OCI-LY7 (cell line): ENCODE measurements at regions not wholly inside any gene's neighbourhood (a gene's known extent, or its start where the extent isn't known, plus 50 kb on each side); places are given as distances from the start of the nearest gene placed in this dataset.

Experiments
- BruUV-seq: library from RNA; stranded (reverse); fragments of 400-500 nt; replicated peaks from 2 replicates; lab custom pipeline; 2021; lab: Mats Ljungman, UMichigan
- CTCF ChIA-PET: fragments of 300-600 bp; sonication (Branson Sonifier 250); formaldehyde crosslinking; loops from one replicate; lab custom pipeline; 2022; ENCODE audit warnings: antibody characterized with exemption; ENCODE audit not compliant: unreplicated experiment; lab: Charles Lee
- POLR2A ChIA-PET: fragments of 300-600 bp; sonication (Branson Sonifier 250); formaldehyde crosslinking; loops from one replicate; lab custom pipeline; 2022; ENCODE audit warnings: antibody characterized with exemption; lab: Charles Lee
- DNase-seq: peaks from one replicate; pipeline ENCODE4 v3.0.0-alpha.2; 2015; ENCODE audit warnings: low spot score
- H2AFZ ChIP-seq: fragments of 200-600 bp; sonication (generic), shearing (Covaris generic); 2 replicates; pipeline ENCODE4 v1.6.1; 2014; ENCODE audit warnings: mild to moderate bottlenecking, antibody characterized with exemption, low read length, moderate library complexity
- H3K27ac ChIP-seq: fragments of 200-600 bp; sonication (generic); 2 replicates; pipeline ENCODE4 v1.5.1; 2014; ENCODE audit warnings: mixed run types, low read depth, mild to moderate bottlenecking, moderate library complexity, low read length, inconsistent platforms; ENCODE audit not compliant: poor library complexity, severe bottlenecking
- H3K36me3 ChIP-seq: fragments of 200-600 bp; sonication (generic); 2 replicates; pipeline ENCODE4 v1.6.1; 2014; ENCODE audit warnings: mild to moderate bottlenecking, antibody characterized with exemption, low read length, moderate library complexity, mixed read lengths; ENCODE audit not compliant: insufficient read depth
- H3K4me1 ChIP-seq: fragments of 200-600 bp; sonication (generic); 2 replicates; pipeline ENCODE4 v1.5.1; 2014; ENCODE audit warnings: mild to moderate bottlenecking, low read length; ENCODE audit not compliant: insufficient read depth, poor library complexity, severe bottlenecking
- H3K4me2 ChIP-seq: fragments of 200-600 bp; sonication (generic); 2 replicates; pipeline ENCODE4 v1.6.1; 2014; ENCODE audit warnings: mild to moderate bottlenecking, low read length
- H3K4me3 ChIP-seq: fragments of 200-600 bp; sonication (generic); 2 replicates; pipeline ENCODE4 v1.5.1; 2014; ENCODE audit warnings: mild to moderate bottlenecking, low read depth, low read length; ENCODE audit not compliant: poor library complexity, severe bottlenecking
- H3K79me2 ChIP-seq: fragments of 200-600 bp; sonication (generic); 2 replicates; pipeline ENCODE4 v1.6.1; 2016; ENCODE audit warnings: low read depth, mild to moderate bottlenecking, low read length, moderate library complexity, mixed read lengths; ENCODE audit not compliant: insufficient read depth
- H3K9me2 ChIP-seq: fragments of 200-600 bp; sonication (generic); 2 replicates; pipeline ENCODE4 v1.6.1; 2016; ENCODE audit warnings: mild to moderate bottlenecking, low read length, mixed read lengths; ENCODE audit not compliant: insufficient read depth
- H3K9me3 ChIP-seq: fragments of 200-600 bp; sonication (generic); 2 replicates; pipeline ENCODE4 v1.6.1; 2014; ENCODE audit warnings: mild to moderate bottlenecking, mixed run types, low read length, mixed read lengths
- H4K20me1 ChIP-seq: fragments of 200-600 bp; sonication (generic); 2 replicates; pipeline ENCODE4 v1.6.1; 2014; ENCODE audit warnings: mild to moderate bottlenecking, antibody characterized with exemption, low read length, moderate library complexity, mixed read lengths; ENCODE audit not compliant: insufficient read depth
- EZH2phosphoT487 ChIP-seq: fragments of 200-600 bp; sonication (generic); IDR thresholded peaks from 2 replicates; pipeline ENCODE4 v1.6.1; 2018; ENCODE audit warnings: low read depth, borderline replicate concordance, mild to moderate bottlenecking, mixed run types, antibody characterized with exemption, low read length, moderate library complexity, mixed read lengths
- intact Hi-C: fragments of 100-400 bp; cut with micrococcal nuclease; formaldehyde crosslinking; loops from one replicate; pipeline ENCODE4 v1.10.0; 2022; ENCODE audit not compliant: unreplicated experiment
- TF ChIP-seq, protein P1 (sequence below): fragments of 200-600 bp; sonication (generic); conservative IDR thresholded peaks from 2 replicates; pipeline ENCODE4 v1.5.1; 2014; ENCODE audit warnings: mild to moderate bottlenecking, antibody characterized with exemption, low read length, moderate library complexity, mixed read lengths

DNA sequence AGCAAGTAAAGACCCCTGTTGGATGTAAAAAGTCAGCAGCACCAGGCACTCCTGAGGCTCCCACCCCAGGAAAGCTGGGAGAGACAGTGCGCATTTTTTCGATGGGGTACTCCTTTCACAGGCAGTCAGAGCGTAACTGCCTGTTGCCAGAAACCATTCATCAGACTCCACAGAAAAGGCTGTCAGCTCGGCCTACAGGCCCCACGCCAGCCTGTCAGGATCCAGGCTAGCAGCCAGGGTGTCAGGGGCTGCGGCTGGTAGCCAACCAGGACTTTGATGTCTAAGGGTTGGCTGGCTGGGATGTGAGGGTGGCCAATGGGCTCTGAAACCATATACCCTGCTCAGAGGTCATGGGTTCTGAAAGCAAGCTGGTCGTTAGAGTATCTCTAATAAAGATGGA lies 164.5 kb downstream of the WNT5A start:
- H3K4me2 ChIP-seq, result no peak overlapping the region
- ChIA-PET POLR2A (no interaction called here), CTCF (no interaction called here)
- H3K4me1 ChIP-seq, result no peaks in the 10 kb centered on the region
- no peak overlapping the region for H2AFZ ChIP-seq
- no peak for DNase-seq
- H3K9me2 ChIP-seq, result no peaks in the 10 kb centered on the region
- H3K4me3 ChIP-seq, result no peak overlapping the region
- H3K27ac ChIP-seq, result no peak overlapping the region
- no peaks in the 10 kb centered on the region for H3K79me2 ChIP-seq
- H3K36me3 ChIP-seq, result no peaks in the 10 kb centered on the region
- intact Hi-C loops, result no loop called here
- no peaks in the 10 kb centered on the region for H4K20me1 ChIP-seq
- TF ChIP-seq, protein P1, sequence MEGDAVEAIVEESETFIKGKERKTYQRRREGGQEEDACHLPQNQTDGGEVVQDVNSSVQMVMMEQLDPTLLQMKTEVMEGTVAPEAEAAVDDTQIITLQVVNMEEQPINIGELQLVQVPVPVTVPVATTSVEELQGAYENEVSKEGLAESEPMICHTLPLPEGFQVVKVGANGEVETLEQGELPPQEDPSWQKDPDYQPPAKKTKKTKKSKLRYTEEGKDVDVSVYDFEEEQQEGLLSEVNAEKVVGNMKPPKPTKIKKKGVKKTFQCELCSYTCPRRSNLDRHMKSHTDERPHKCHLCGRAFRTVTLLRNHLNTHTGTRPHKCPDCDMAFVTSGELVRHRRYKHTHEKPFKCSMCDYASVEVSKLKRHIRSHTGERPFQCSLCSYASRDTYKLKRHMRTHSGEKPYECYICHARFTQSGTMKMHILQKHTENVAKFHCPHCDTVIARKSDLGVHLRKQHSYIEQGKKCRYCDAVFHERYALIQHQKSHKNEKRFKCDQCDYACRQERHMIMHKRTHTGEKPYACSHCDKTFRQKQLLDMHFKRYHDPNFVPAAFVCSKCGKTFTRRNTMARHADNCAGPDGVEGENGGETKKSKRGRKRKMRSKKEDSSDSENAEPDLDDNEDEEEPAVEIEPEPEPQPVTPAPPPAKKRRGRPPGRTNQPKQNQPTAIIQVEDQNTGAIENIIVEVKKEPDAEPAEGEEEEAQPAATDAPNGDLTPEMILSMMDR, result no peak
- no peak for TF ChIP-seq EZH2phosphoT487
- H3K9me3 ChIP-seq, result no peaks in the 10 kb centered on the region
- no TSS peak for BruUV-seq

DNA sequence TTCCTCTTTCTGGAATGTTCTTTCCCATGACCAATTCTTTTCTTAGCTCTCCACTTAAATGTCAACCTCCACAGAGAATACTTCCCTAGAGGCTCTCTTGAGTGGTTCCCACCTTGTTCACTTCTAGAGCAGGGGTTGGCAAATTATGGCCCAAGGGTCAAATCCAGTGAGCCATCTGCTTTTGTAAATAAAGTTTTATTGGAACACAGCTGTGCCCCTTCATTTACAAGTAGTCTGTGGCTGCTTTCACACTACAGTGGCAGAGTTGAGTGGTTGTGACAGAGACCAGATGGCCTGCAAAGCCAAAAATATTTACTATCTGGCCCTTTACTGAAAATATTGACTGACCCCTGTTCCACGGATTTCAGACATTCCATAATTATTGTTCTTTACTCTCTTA lies 166.2 kb downstream of the WNT5A start:
- DNase-seq, result no peak
- ChIA-PET POLR2A (no interaction called here), CTCF (no interaction called here)
- no TSS peak for BruUV-seq
- no peaks in the 10 kb centered on the region for H4K20me1 ChIP-seq
- no peak overlapping the region for H3K4me2 ChIP-seq
- no peak overlapping the region for H2AFZ ChIP-seq
- intact Hi-C loops, result no loop called here
- TF ChIP-seq, protein P1, result no peak
- TF ChIP-seq EZH2phosphoT487, result no peak
- H3K79me2 ChIP-seq, result no peaks in the 10 kb centered on the region
- H3K36me3 ChIP-seq, result no peaks in the 10 kb centered on the region
- no peaks in the 10 kb centered on the region for H3K4me1 ChIP-seq
- no peak overlapping the region for H3K27ac ChIP-seq
- no peaks in the 10 kb centered on the region for H3K9me3 ChIP-seq
- H3K4me3 ChIP-seq, result no peak overlapping the region
- no peaks in the 10 kb centered on the region for H3K9me2 ChIP-seq

DNA sequence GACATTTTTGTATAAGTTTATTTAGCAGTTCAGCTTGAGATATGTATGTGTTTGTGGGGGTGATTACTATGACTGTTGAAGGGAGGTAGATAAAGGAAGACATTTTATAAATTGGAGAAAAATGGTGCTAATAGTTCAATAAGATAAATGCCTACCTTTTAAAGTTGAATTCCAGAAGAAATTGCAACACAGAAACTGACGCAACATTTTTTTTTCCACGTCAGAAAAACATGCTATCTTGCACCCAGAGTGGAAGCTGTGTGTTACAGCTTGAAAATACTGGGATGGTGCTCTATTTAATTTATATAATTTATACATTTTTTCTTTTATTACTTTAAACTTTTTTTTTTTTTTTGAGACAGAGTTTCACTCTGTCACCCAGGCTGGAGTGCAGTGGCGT lies 171.7 kb downstream of the WNT5A start:
- no TSS peak for BruUV-seq
- Histone ChIP-seq H2AFZ (no peak overlapping the region), H3K4me2 (no peak overlapping the region), H3K27ac (no peak overlapping the region), H3K36me3 (no peaks in the 10 kb centered on the region), H3K4me3 (no peak overlapping the region), H4K20me1 (no peaks in the 10 kb centered on the region), H3K4me1 (no peaks in the 10 kb centered on the region), H3K9me3 (no peaks in the 10 kb centered on the region), H3K9me2 (no peaks in the 10 kb centered on the region), H3K79me2 (no peaks in the 10 kb centered on the region)
- intact Hi-C loops, result no loop called here
- ChIA-PET POLR2A (interaction anchor here (0.6 kb wide), 1 partner anchor 105 kb away, joined by 3 read pairs; no protein-coding TSS in a partner anchor), CTCF (interaction anchor here (1.7 kb wide), 1 partner anchor 22 kb away, joined by 3 read pairs; no protein-coding TSS in a partner anchor)
- no peak for DNase-seq
- TF ChIP-seq, protein P1, result no peak
